ENCODE measurements at regions not wholly inside any gene's neighbourhood (a gene's known extent, or its start where the extent isn't known, plus 50 kb on each side); places are given as distances from the start of the nearest gene placed in this dataset.

GRCh38 chr3:19070325-19070724 is 78.0 kb upstream of the KCNH8 start:
- intact Hi-C loops (cut with DNase I) = no loop called here
- Histone ChIP-seq H3K4me3 (no peak overlapping the region), H3K9me3 (no peaks in the 10 kb centered on the region), H3K4me1 (no peaks in the 10 kb centered on the region), H3K36me3 (no peaks in the 10 kb centered on the region), H3K27ac (no peak overlapping the region), H3K27me3 (no peaks in the 10 kb centered on the region), H3K9ac (ENCODE audit: low read depth in 2 of 2, low read length in 2 of 2) (no peak overlapping the region)
- TF ChIP-seq, protein P1, sequence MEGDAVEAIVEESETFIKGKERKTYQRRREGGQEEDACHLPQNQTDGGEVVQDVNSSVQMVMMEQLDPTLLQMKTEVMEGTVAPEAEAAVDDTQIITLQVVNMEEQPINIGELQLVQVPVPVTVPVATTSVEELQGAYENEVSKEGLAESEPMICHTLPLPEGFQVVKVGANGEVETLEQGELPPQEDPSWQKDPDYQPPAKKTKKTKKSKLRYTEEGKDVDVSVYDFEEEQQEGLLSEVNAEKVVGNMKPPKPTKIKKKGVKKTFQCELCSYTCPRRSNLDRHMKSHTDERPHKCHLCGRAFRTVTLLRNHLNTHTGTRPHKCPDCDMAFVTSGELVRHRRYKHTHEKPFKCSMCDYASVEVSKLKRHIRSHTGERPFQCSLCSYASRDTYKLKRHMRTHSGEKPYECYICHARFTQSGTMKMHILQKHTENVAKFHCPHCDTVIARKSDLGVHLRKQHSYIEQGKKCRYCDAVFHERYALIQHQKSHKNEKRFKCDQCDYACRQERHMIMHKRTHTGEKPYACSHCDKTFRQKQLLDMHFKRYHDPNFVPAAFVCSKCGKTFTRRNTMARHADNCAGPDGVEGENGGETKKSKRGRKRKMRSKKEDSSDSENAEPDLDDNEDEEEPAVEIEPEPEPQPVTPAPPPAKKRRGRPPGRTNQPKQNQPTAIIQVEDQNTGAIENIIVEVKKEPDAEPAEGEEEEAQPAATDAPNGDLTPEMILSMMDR (IDR thresholded peaks at IDR 0.05) = no peak
- DNase-seq = no peak

GRCh38 chr3:19065027-19065426 is 83.3 kb upstream of the KCNH8 start:
- intact Hi-C loops (cut with DNase I) = no loop called here
- Histone ChIP-seq H3K36me3 (no peaks in the 10 kb centered on the region), H3K27me3 (no peaks in the 10 kb centered on the region)

GRCh38 chr3:19063936-19064335 is 84.4 kb upstream of the KCNH8 start:
- no peak for DNase-seq
- H3K4me3 ChIP-seq = no peak overlapping the region
- H3K9me3 ChIP-seq = no peaks in the 10 kb centered on the region
- H3K27me3 ChIP-seq = no peaks in the 10 kb centered on the region
- no peak overlapping the region for H3K27ac ChIP-seq
- no peaks in the 10 kb centered on the region for H3K36me3 ChIP-seq
- H3K4me1 ChIP-seq = no peaks in the 10 kb centered on the region
- TF ChIP-seq, protein P1 (IDR thresholded peaks at IDR 0.05) = no peak
- no peak overlapping the region for H3K9ac ChIP-seq (ENCODE audit: low read depth in 2 of 2, low read length in 2 of 2)
- intact Hi-C loops (cut with DNase I) = no loop called here

More at GRCh38 chr3:19065027-19065426, 83.3 kb upstream of the KCNH8 start:
- Histone ChIP-seq H3K9ac (ENCODE audit: low read depth in 2 of 2, low read length in 2 of 2) (no peak overlapping the region), H3K27ac (no peak overlapping the region), H3K9me3 (no peaks in the 10 kb centered on the region), H3K4me3 (no peak overlapping the region), H3K4me1 (no peaks in the 10 kb centered on the region)
- DNase-seq = no peak
- TF ChIP-seq, protein P1 (IDR thresholded peaks at IDR 0.05) = peak; percentile 24

DNA sequence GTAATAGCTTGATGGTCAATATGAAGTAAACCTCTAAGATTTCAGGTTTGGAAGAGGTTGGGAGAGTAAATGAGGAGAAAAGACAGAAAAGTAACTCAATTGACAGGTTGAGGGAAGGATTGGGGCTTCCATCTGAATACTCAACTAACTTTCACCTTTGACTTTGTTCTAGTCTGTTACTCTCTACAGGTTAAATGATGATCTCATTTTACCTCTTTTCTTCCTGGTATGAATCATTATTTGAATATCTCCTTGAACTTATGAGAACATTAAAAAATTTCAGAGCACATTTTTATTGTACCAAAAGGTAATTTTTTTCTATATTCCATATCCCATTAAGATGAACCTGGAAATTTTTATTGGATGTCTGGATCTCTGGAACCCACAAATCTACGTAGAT is 87.9 kb upstream of the KCNH8 start:
- intact Hi-C loops (cut with DNase I) = no loop called here
- no peaks in the 10 kb centered on the region for H3K9me3 ChIP-seq
- no peak overlapping the region for H3K27ac ChIP-seq
- DNase-seq = no peak
- H3K36me3 ChIP-seq = no peaks in the 10 kb centered on the region
- H3K27me3 ChIP-seq = no peaks in the 10 kb centered on the region
- H3K9ac ChIP-seq (ENCODE audit: low read depth in 2 of 2, low read length in 2 of 2) = no peak overlapping the region
- TF ChIP-seq, protein P1 (IDR thresholded peaks at IDR 0.05) = no peak
- H3K4me1 ChIP-seq = no peaks in the 10 kb centered on the region
- no peak overlapping the region for H3K4me3 ChIP-seq

DNA sequence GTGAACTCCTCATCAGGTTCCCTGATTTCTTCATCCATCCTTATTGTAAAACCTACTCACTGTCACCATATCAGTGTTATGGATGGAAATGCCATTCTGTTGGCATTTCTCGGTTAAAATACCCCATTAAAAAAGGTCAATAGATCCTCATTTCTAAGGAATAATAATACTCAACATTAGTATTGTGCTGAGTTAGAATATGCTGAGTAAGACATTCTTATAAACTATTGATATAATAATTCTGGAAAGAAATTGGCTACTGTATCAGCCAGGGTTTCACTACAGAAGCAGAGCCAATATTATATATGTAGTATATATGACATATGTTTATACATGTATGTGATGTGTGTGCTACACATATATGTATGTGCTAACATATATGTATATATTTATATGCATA is 95.4 kb upstream of the KCNH8 start:
- Histone ChIP-seq H3K4me3 (no peak overlapping the region), H3K4me1 (no peaks in the 10 kb centered on the region), H3K9ac (ENCODE audit: low read depth in 2 of 2, low read length in 2 of 2) (no peak overlapping the region), H3K9me3 (no peaks in the 10 kb centered on the region), H3K36me3 (no peaks in the 10 kb centered on the region), H3K27me3 (no peaks in the 10 kb centered on the region), H3K27ac (no peak overlapping the region)
- DNase-seq = no peak
- TF ChIP-seq, protein P1 (IDR thresholded peaks at IDR 0.05) = no peak
- intact Hi-C loops (cut with DNase I) = no loop called here

GRCh38 chr3:19046440-19046839 is 101.9 kb upstream of the KCNH8 start:
- no peak overlapping the region for H3K4me3 ChIP-seq
- H3K9me3 ChIP-seq = no peaks in the 10 kb centered on the region
- no peaks in the 10 kb centered on the region for H3K4me1 ChIP-seq
- TF ChIP-seq, protein P1 (IDR thresholded peaks at IDR 0.05) = no peak
- no peaks in the 10 kb centered on the region for H3K36me3 ChIP-seq
- intact Hi-C loops (cut with DNase I) = loop anchor here (10.0 kb wide), 1 partner anchor 498 kb away; no protein-coding TSS in a partner anchor
- DNase-seq = no peak
- H3K9ac ChIP-seq (ENCODE audit: low read depth in 2 of 2, low read length in 2 of 2) = no peak overlapping the region
- no peaks in the 10 kb centered on the region for H3K27me3 ChIP-seq
- H3K27ac ChIP-seq = no peak overlapping the region

Data from colonic mucosa (tissue), 4 donors.